GM12875 (cell line): ENCODE measurements at regions not wholly inside any gene's neighbourhood (a gene's known extent, or its start where the extent isn't known, plus 50 kb on each side); places are given as distances from the start of the nearest gene placed in this dataset.

Experiments used
- H3K4me3 ChIP-seq: one replicate; pipeline ENCODE4 v1.5.1; 2011; ENCODE audit warnings: low read depth, low read length, control low read depth
- TF ChIP-seq, protein P1 (sequence below): IDR thresholded peaks from 2 replicates; pipeline ENCODE4 v1.5.1; 2011; ENCODE audit warnings: low read depth, mild to moderate bottlenecking, control low read depth, inconsistent platforms, low read length, moderate library complexity, borderline replicate concordance; ENCODE audit not compliant: insufficient read depth

DNA sequence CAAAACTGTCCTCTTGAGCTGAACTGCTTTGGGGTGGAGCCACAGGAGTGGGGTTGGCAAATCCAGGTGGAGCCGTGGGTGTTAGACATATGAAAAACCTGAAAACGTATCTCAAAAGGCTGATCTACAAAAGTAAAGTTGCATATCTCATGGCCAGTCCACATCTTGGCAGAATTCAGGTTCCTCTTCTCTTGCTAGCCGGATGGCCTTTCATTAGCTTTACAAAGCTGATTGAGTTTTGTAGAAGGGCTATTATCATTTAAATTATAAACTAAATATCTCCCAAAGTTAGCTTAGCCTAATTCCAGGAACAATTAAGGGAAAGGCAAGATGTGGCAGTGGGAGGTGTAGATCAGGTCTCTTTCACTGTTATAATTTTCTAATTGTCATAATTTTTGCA is 1427.7 kb downstream of the EFNB2 start:
- TF ChIP-seq, protein P1, sequence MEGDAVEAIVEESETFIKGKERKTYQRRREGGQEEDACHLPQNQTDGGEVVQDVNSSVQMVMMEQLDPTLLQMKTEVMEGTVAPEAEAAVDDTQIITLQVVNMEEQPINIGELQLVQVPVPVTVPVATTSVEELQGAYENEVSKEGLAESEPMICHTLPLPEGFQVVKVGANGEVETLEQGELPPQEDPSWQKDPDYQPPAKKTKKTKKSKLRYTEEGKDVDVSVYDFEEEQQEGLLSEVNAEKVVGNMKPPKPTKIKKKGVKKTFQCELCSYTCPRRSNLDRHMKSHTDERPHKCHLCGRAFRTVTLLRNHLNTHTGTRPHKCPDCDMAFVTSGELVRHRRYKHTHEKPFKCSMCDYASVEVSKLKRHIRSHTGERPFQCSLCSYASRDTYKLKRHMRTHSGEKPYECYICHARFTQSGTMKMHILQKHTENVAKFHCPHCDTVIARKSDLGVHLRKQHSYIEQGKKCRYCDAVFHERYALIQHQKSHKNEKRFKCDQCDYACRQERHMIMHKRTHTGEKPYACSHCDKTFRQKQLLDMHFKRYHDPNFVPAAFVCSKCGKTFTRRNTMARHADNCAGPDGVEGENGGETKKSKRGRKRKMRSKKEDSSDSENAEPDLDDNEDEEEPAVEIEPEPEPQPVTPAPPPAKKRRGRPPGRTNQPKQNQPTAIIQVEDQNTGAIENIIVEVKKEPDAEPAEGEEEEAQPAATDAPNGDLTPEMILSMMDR = no peak
- H3K4me3 ChIP-seq = no peak overlapping the region

DNA sequence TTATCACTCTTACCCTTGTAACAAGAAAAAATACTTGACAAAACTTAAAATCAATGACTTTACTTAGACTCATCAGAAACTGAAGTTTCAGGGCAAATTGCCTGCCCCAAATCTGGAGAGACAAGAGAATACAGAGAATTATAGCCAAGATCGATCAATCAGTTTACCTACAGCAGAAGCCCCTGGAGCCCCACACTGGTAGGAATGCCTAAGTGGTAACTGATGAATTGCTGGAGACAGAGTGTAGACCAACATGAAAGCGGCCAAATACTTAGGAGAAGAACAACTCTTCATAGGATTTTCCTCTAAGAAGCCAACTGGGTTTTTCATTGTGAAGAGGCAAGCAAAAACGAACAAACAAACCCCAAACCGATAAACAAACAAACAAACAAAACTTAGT is 1430.0 kb downstream of the EFNB2 start:
- H3K4me3 ChIP-seq = no peak overlapping the region
- TF ChIP-seq, protein P1 = no peak

DNA sequence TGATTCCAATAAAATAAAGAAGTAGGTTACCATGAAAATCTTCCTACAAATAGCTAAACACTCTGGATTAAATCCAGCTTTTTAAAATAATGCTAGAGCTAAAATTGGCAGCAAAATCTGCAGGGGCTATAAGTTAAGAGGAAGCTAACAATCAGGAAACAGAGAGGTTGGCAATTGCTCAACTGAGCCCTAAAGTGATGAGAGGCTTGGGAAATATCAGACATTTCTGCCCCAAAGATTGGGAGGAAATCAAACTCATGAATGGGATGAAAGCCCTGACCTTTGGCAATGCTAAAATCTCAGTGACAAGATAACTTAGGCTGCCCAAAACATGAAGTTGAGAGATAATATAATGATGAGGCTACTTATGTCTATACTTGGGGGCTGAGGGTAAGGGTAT is 1437.9 kb downstream of the EFNB2 start:
- TF ChIP-seq, protein P1 = no peak
- H3K4me3 ChIP-seq = no peak overlapping the region

DNA sequence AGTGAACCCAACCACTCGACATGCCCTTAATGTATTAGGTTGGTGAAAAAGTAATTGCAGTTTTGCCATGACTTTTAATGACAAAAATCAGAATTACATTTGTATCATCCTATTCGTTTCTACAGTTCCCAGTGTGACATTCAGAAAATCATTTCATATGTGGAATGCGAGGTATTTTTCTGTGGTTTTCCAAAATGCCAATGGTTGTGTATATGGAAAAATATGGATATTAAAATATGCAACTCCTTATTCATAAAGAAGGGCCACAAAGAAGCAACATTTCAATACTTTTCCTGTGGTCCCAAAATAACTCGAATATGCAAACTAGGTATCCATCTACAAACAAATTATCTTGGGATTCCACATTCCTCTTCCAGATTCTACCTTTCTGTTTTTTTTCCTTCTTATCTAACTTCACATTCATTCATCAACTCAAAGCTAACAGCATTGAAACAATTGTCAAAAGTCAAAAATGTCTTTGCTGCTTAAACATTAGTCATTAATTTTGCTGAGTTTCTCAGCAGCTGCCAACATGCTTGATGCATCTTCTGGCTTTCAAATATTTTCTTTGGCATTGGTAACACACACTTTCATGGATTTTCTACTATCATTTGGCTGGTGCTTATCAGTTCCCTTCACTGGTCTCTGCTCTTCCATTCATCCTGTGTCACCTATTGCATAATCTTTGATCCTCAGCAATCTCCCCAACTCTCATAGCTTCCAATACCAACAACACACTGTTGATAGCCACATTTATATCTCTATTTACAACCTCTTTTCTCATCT is 1445.4 kb downstream of the EFNB2 start:
- TF ChIP-seq, protein P1 = no peak
- H3K4me3 ChIP-seq = no peak overlapping the region

DNA sequence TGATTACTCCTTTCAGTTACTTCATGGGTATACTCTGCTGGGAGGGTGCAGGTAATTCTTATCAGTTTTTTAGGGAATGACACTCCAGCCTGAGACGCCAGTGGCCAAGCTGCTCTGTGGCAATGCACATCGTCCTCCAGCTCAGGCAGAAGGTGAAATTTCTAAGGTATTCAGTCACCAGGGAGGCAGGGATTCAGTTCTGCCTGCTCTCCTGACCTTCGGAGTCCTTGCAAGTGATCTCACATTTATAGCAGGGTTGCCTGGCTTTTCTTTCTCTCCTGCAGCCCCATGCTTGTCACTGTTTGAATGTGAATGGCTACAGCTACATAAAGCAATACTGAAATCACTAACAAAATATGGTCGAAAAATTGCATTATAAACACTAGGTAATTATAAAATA is 1447.5 kb downstream of the EFNB2 start:
- no peak overlapping the region for H3K4me3 ChIP-seq
- TF ChIP-seq, protein P1 = no peak

DNA sequence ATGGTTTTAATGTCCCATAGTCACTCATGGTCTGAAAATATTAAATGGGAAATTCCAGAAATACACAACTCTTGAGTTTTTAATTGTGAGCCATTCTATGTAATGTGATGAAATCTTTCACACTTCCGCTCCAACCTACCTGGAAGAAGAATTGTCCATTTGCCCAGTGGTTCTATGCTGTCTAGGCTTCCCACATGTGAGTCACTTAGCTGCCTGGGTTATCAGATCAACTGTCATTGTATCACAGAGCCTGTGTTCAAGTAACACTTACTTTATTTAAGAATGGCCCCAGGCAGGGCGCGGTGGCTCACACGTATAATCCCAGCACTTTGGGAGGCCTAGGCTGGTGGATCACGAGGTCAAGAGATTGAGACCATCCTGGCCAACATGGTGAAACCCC is 1450.5 kb downstream of the EFNB2 start:
- TF ChIP-seq, protein P1 = no peak
- H3K4me3 ChIP-seq = no peak overlapping the region

DNA sequence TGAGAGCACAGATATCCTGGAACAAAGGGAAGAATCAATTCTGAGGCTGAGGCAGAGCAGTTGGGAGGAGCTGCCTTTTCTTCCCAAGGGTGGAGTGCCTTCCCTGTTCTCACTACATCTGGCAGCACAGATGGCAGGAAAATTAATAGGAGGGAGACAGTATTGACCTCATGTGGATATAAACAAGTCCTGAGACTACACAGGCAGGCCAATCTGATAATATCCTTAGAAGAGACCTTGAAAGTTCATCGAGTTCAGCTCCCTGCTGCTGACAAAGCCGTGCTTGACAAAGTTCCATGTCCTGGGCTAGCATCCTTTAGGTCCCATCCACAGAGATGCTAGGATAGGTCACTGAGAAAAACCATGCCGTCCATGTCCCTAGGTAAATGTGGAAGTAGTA is 1451.5 kb downstream of the EFNB2 start:
- TF ChIP-seq, protein P1 = no peak
- H3K4me3 ChIP-seq = no peak overlapping the region
